ENCODE measurements at regions not wholly inside any gene's neighbourhood (a gene's known extent, or its start where the extent isn't known, plus 50 kb on each side); places are given as distances from the start of the nearest gene placed in this dataset.

- DNase-seq (ENCODE audit: low read depth, low spot score) = no peak
- ChIA-PET POLR2A (no interaction called here), CTCF (no interaction called here)
- H3K4me3 ChIP-seq (ENCODE audit: low read depth, low read length) = no peak overlapping the region
- no peak for TF ChIP-seq CTCF (IDR thresholded peaks at IDR 0.05; ENCODE audit: insufficient read depth, low read length, missing control alignments)
Observed at GRCh38 chr2:34307636-34308035, 708.5 kb upstream of the FAM98A start.

GRCh38 chr2:34306745-34307144 is 707.6 kb upstream of the FAM98A start:
- DNase-seq (ENCODE audit: low read depth, low spot score) = no peak
- no peak for TF ChIP-seq CTCF (IDR thresholded peaks at IDR 0.05; ENCODE audit: insufficient read depth, low read length, missing control alignments)
- CTCF ChIA-PET = no interaction called here
- H3K4me3 ChIP-seq (ENCODE audit: low read depth, low read length) = no peak overlapping the region
- POLR2A ChIA-PET = no interaction called here

GRCh38 chr2:34305587-34305986 is 706.5 kb upstream of the FAM98A start:
- CTCF ChIA-PET = no interaction called here

GRCh38 chr2:34294961-34295360 is 695.9 kb upstream of the FAM98A start:
- DNase-seq (ENCODE audit: low read depth, low spot score) = no peak
- H3K4me3 ChIP-seq (ENCODE audit: low read depth, low read length) = no peak overlapping the region
- POLR2A ChIA-PET = no interaction called here
- TF ChIP-seq CTCF (IDR thresholded peaks at IDR 0.05; ENCODE audit: insufficient read depth, low read length, missing control alignments) = no peak
- CTCF ChIA-PET = interaction anchor here (0.6 kb wide), 1 partner anchor 200 kb away, joined by 3 read pairs; no protein-coding TSS in a partner anchor

More at GRCh38 chr2:34305587-34305986, 706.5 kb upstream of the FAM98A start:
- POLR2A ChIA-PET = no interaction called here
- H3K4me3 ChIP-seq (ENCODE audit: low read depth, low read length) = no peak overlapping the region
- DNase-seq (ENCODE audit: low read depth, low spot score) = no peak
- TF ChIP-seq CTCF (IDR thresholded peaks at IDR 0.05; ENCODE audit: insufficient read depth, low read length, missing control alignments) = no peak

- H3K4me3 ChIP-seq (ENCODE audit: low read depth, low read length) = no peak overlapping the region
- CTCF ChIA-PET = no interaction called here
- POLR2A ChIA-PET = no interaction called here
- DNase-seq (ENCODE audit: low read depth, low spot score) = no peak
- no peak for TF ChIP-seq CTCF (IDR thresholded peaks at IDR 0.05; ENCODE audit: insufficient read depth, low read length, missing control alignments)
Observed at GRCh38 chr2:34291076-34291475, 692.0 kb upstream of the FAM98A start.

- CTCF ChIA-PET = no interaction called here
Observed at GRCh38 chr2:34288016-34288415, 688.9 kb upstream of the FAM98A start.

More at GRCh38 chr2:34288016-34288415, 688.9 kb upstream of the FAM98A start:
- no peak overlapping the region for H3K4me3 ChIP-seq (ENCODE audit: low read depth, low read length)
- DNase-seq (ENCODE audit: low read depth, low spot score) = no peak
- no peak for TF ChIP-seq CTCF (IDR thresholded peaks at IDR 0.05; ENCODE audit: insufficient read depth, low read length, missing control alignments)
- POLR2A ChIA-PET = no interaction called here

Data from AG04449 (cell line).